Keratinocyte (primary cell): ENCODE measurements at regions not wholly inside any gene's neighbourhood (a gene's known extent, or its start where the extent isn't known, plus 50 kb on each side); places are given as distances from the start of the nearest gene placed in this dataset.

Experiments used
- DNase-seq: peaks from one replicate; pipeline ENCODE4 v3.0.0-alpha.2; 2011; ENCODE audit warnings: low read depth, missing footprints, low spot score
- FAIRE-seq: peaks from 2 replicates; lab custom pipeline; 2011; peaks lifted over from hg19 to GRCh38; lab: Jason Lieb, UNC
- H2AFZ ChIP-seq: 2 replicates; pipeline ENCODE4 v1.6.0; 2012; ENCODE audit warnings: low read length, control low read depth, inconsistent platforms; ENCODE audit not compliant: control insufficient read depth
- H3K27ac ChIP-seq: 2 replicates; pipeline ENCODE4 v1.5.1; 2011; ENCODE audit warnings: low read length; ENCODE audit not compliant: control insufficient read depth, insufficient read depth
- H3K27me3 ChIP-seq: 3 replicates; pipeline ENCODE4 v1.6.0; 2011; ENCODE audit warnings: low read length; ENCODE audit not compliant: control insufficient read depth, insufficient read depth; ENCODE audit errors: extremely low read depth
- H3K36me3 ChIP-seq, 2 experiments: 2 replicates in 1 of 2; 3 replicates in 1 of 2; pipeline ENCODE4 v1.5.1; 2011; ENCODE audit warnings: low read length in 2 of 2, mild to moderate bottlenecking in 1 of 2; ENCODE audit not compliant: control insufficient read depth in 2 of 2, insufficient read depth in 2 of 2; ENCODE audit errors: extremely low read depth in 1 of 2
- H3K4me1 ChIP-seq: 3 replicates; pipeline ENCODE4 v1.5.1; 2011; ENCODE audit warnings: low read length; ENCODE audit not compliant: control insufficient read depth, insufficient read depth; ENCODE audit errors: extremely low read depth
- H3K4me2 ChIP-seq: 3 replicates; pipeline ENCODE4 v1.6.0; 2011; ENCODE audit warnings: low read depth, low read length; ENCODE audit not compliant: control insufficient read depth, insufficient read depth; ENCODE audit errors: extremely low read depth
- H3K4me3 ChIP-seq, 3 experiments: fragments of 200-600 bp in 1 of 3; sonication (generic) in 1 of 3; 2 replicates in 2 of 3; 3 replicates in 1 of 3; pipeline ENCODE4 v1.5.1; 2011 to 2016; ENCODE audit warnings: low read length in 3 of 3, mild to moderate bottlenecking in 3 of 3, control low read depth in 2 of 3, inconsistent platforms in 1 of 3, low read depth in 1 of 3, mixed read lengths in 1 of 3, mixed run types in 1 of 3, moderate library complexity in 1 of 3; ENCODE audit not compliant: control insufficient read depth in 2 of 3, insufficient read depth in 2 of 3; ENCODE audit errors: extremely low read depth in 1 of 3
- H3K79me2 ChIP-seq: 2 replicates; pipeline ENCODE4 v1.6.0; 2012; ENCODE audit warnings: low read length; ENCODE audit not compliant: control insufficient read depth, insufficient read depth
- H3K9ac ChIP-seq: 3 replicates; pipeline ENCODE4 v1.6.0; 2011; ENCODE audit warnings: low read length; ENCODE audit not compliant: control insufficient read depth, insufficient read depth; ENCODE audit errors: extremely low read depth
- H3K9me1 ChIP-seq: 3 replicates; pipeline ENCODE4 v1.6.0; 2011; ENCODE audit warnings: low read length; ENCODE audit not compliant: control insufficient read depth, insufficient read depth; ENCODE audit errors: extremely low read depth
- H3K9me3 ChIP-seq: 2 replicates; pipeline ENCODE4 v1.5.1; 2012; ENCODE audit warnings: low read depth, low read length; ENCODE audit not compliant: control insufficient read depth
- H4K20me1 ChIP-seq: 3 replicates; pipeline ENCODE4 v1.6.0; 2011; ENCODE audit warnings: low read length; ENCODE audit not compliant: control insufficient read depth, insufficient read depth; ENCODE audit errors: extremely low read depth
- EZH2 ChIP-seq: IDR thresholded peaks from one replicate; pipeline ENCODE4 v1.6.1; 2012; ENCODE audit warnings: inconsistent platforms, mild to moderate bottlenecking, low read length, moderate library complexity
- dilution Hi-C: fragments of 300-500 bp; cut with MboI; formaldehyde crosslinking; loops from one replicate; pipeline ENCODE4 v1.7.0; 2020; ENCODE audit warnings: low sequenced_read_pairs; ENCODE audit not compliant: extremely low pct_ligation_motif_present
- TF ChIP-seq, protein P1 (sequence below), 3 experiments: IDR thresholded peaks in 1 of 3; conservative IDR thresholded peaks in 1 of 3; optimal IDR thresholded peaks in 1 of 3; 2 replicates in 2 of 3; 3 replicates in 1 of 3; pipeline versions ENCODE3 to v1.5.1; 2011; ENCODE audit warnings: low read length in 3 of 3, mild to moderate bottlenecking in 3 of 3, moderate library complexity in 2 of 3, control low read depth in 1 of 3, inconsistent platforms in 1 of 3; ENCODE audit not compliant: insufficient read depth in 2 of 3; ENCODE audit errors: extremely low read depth in 1 of 3

DNA sequence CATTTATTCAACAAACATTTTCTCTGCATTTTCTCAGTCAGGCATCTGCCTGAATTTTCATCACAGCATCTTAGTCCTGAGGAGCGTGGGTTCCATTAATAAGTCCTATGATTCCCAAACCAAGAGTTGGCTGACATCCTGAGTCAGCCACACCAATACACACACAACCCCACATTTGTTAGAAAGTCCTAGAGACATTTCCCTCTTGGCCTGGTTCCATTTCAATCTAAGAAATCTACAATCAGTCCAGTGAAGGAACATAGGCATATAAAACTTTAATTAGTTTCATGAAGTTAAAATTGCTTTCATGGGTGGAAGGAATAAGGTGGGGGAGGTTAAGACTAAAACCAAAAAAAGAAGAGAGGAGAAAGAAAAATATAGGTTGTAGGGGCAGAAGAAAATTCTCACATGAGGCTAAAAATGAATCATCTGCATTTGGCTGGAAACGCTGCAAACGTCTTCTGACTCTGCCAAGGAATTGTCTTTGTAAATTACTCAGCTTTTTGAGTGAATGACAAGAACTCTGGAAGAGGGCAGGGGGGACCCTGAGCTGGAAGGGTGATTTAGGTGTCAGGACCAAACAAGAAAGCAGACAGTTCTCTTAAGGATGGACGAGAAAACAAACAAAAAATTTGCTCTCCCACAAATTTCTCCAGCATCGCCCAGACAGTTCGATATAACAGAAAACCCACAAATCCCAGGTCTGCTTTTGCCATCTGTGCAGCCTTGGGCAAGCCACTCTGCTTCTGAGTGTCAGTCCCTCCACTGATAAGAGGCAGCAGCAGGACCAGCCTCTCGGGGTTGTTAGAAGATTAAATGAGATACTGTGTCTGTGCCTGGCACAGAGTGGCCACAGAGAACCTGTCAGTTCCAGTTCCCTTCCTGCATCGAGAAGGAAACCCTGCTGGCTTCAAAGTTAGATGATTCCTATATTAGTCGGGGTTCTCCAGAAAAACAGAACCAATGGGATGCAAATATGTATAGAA is 289.7 kb downstream of the CDK5RAP2 start:
- Histone ChIP-seq H3K4me2 (no peak overlapping the region), H4K20me1 (no peaks in the 10 kb centered on the region), H3K9me1 (no peaks in the 10 kb centered on the region), H2AFZ (no peak overlapping the region), H3K79me2 (no peaks in the 10 kb centered on the region), H3K4me1 (peaks cover 2% of the 10 kb centered on the region), H3K27me3 (no peaks in the 10 kb centered on the region), H3K36me3 (no peaks in the 10 kb centered on the region), H3K27ac (no peak overlapping the region), H3K9me3 (no peaks in the 10 kb centered on the region), H3K9ac (no peak overlapping the region), H3K4me3 (no peak overlapping the region)
- FAIRE-seq (no peak), DNase-seq (no peak)
- dilution Hi-C loops: no loop called here
- TF ChIP-seq, protein P1, sequence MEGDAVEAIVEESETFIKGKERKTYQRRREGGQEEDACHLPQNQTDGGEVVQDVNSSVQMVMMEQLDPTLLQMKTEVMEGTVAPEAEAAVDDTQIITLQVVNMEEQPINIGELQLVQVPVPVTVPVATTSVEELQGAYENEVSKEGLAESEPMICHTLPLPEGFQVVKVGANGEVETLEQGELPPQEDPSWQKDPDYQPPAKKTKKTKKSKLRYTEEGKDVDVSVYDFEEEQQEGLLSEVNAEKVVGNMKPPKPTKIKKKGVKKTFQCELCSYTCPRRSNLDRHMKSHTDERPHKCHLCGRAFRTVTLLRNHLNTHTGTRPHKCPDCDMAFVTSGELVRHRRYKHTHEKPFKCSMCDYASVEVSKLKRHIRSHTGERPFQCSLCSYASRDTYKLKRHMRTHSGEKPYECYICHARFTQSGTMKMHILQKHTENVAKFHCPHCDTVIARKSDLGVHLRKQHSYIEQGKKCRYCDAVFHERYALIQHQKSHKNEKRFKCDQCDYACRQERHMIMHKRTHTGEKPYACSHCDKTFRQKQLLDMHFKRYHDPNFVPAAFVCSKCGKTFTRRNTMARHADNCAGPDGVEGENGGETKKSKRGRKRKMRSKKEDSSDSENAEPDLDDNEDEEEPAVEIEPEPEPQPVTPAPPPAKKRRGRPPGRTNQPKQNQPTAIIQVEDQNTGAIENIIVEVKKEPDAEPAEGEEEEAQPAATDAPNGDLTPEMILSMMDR (optimal IDR thresholded peaks at IDR 0.05 in 1 of 3, IDR thresholded peaks at IDR 0.05 in 1 of 3, conservative IDR thresholded peaks at IDR 0.05 in 1 of 3; ENCODE audit: extremely low read depth in 1 of 3, insufficient read depth in 2 of 3, low read length in 3 of 3): no peak
- TF ChIP-seq EZH2: no peak

DNA sequence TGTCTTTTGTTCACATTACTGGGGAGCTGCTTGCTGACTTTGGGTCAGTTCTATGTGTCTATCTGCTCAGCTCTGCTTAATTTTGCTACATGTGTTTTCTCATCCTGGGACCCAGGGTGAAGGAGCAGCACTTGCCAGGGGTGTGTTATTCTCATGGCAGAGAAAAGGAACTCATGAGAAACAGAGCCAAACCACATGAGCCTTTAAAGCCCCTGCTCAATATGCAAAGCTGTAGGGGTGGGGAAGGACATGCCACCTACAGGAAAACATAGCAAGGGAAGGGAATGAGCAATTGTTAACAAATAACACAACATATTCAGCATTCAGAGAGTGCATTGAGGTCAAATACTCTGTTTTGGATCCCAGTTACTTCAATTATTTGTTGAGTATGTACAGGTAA is 290.9 kb downstream of the CDK5RAP2 start:
- H3K79me2 ChIP-seq: no peaks in the 10 kb centered on the region
- H3K36me3 ChIP-seq: no peaks in the 10 kb centered on the region
- TF ChIP-seq EZH2: no peak
- TF ChIP-seq, protein P1 (optimal IDR thresholded peaks at IDR 0.05 in 1 of 3, IDR thresholded peaks at IDR 0.05 in 1 of 3, conservative IDR thresholded peaks at IDR 0.05 in 1 of 3; ENCODE audit: extremely low read depth in 1 of 3, insufficient read depth in 2 of 3, low read length in 3 of 3): no peak
- H3K4me2 ChIP-seq: no peak overlapping the region
- H3K4me1 ChIP-seq: peaks cover 3% of the 10 kb centered on the region
- H3K9me3 ChIP-seq: no peaks in the 10 kb centered on the region
- DNase-seq: no peak
- H2AFZ ChIP-seq: no peak overlapping the region
- H3K27ac ChIP-seq: no peak overlapping the region
- H4K20me1 ChIP-seq: no peaks in the 10 kb centered on the region
- H3K4me3 ChIP-seq: no peak overlapping the region
- no peaks in the 10 kb centered on the region for H3K9me1 ChIP-seq
- no peaks in the 10 kb centered on the region for H3K27me3 ChIP-seq
- FAIRE-seq: no peak
- dilution Hi-C loops: no loop called here
- no peak overlapping the region for H3K9ac ChIP-seq
